ENCODE measurements at regions not wholly inside any gene's neighbourhood (a gene's known extent, or its start where the extent isn't known, plus 50 kb on each side); places are given as distances from the start of the nearest gene placed in this dataset.

- Histone ChIP-seq H3K27me3 (ENCODE audit: insufficient read depth, low read length, poor library complexity, severe bottlenecking) (no peaks in the 10 kb centered on the region), H3K4me3 (ENCODE audit: low read length, poor library complexity, severe bottlenecking) (no peak overlapping the region), H3K9ac (ENCODE audit: low read depth, low read length, poor library complexity, severe bottlenecking) (no peak overlapping the region), H3K4me2 (ENCODE audit: low read depth, low read length, poor library complexity, severe bottlenecking) (no peak overlapping the region), H3K4me1 (ENCODE audit: insufficient read depth, low read length, poor library complexity, severe bottlenecking) (peaks cover 26% of the 10 kb centered on the region), H3K9me2 (replicated peaks; ENCODE audit: low read depth, low read length) (no peaks in the 10 kb centered on the region), H3K79me2 (ENCODE audit: insufficient read depth, low read length) (no peaks in the 10 kb centered on the region), H3F3A (ENCODE audit: low read depth) (no peaks in the 10 kb centered on the region), H3K9me3 (ENCODE audit: insufficient read depth, low read depth, low read length) (no peaks in the 10 kb centered on the region), H2AFZ (ENCODE audit: low read length) (no peak overlapping the region), H3K36me3 (ENCODE audit: insufficient read depth, low read length) (no peaks in the 10 kb centered on the region), H4K20me1 (ENCODE audit: insufficient read depth, low read length, poor library complexity, severe bottlenecking) (no peaks in the 10 kb centered on the region)
- TF ChIP-seq EZH2phosphoT487 (IDR thresholded peaks at IDR 0.05; ENCODE audit: borderline replicate concordance) (no peak), CTCF (conservative IDR thresholded peaks at IDR 0.05; ENCODE audit: low read length) (no peak)
Observed at GRCh38 chr18:73884868-73885267, 262.8 kb downstream of the FBXO15 start.

GRCh38 chr18:73881396-73881917 lies 266.2 kb downstream of the FBXO15 start:
- Histone ChIP-seq H3K27me3 (ENCODE audit: insufficient read depth, low read length, poor library complexity, severe bottlenecking) (no peaks in the 10 kb centered on the region), H3K9me3 (ENCODE audit: insufficient read depth, low read depth, low read length) (no peaks in the 10 kb centered on the region), H3K4me3 (ENCODE audit: low read length, poor library complexity, severe bottlenecking) (no peak overlapping the region), H3K9me2 (replicated peaks; ENCODE audit: low read depth, low read length) (no peaks in the 10 kb centered on the region), H3K79me2 (ENCODE audit: insufficient read depth, low read length) (no peaks in the 10 kb centered on the region), H3F3A (ENCODE audit: low read depth) (no peaks in the 10 kb centered on the region), H3K36me3 (ENCODE audit: insufficient read depth, low read length) (no peaks in the 10 kb centered on the region), H3K9ac (ENCODE audit: low read depth, low read length, poor library complexity, severe bottlenecking) (no peak overlapping the region), H2AFZ (ENCODE audit: low read length) (peak overlapping the region; percentile 77), H4K20me1 (ENCODE audit: insufficient read depth, low read length, poor library complexity, severe bottlenecking) (no peaks in the 10 kb centered on the region), H3K4me1 (ENCODE audit: insufficient read depth, low read length, poor library complexity, severe bottlenecking) (peaks cover 36% of the 10 kb centered on the region), H3K4me2 (ENCODE audit: low read depth, low read length, poor library complexity, severe bottlenecking) (peak overlapping the region; percentile 31)
- TF ChIP-seq EZH2phosphoT487 (IDR thresholded peaks at IDR 0.05; ENCODE audit: borderline replicate concordance) (no peak), CTCF (conservative IDR thresholded peaks at IDR 0.05; ENCODE audit: low read length) (no peak)

- peak overlapping the region; percentile 31 for H3K4me2 ChIP-seq (ENCODE audit: low read depth, low read length, poor library complexity, severe bottlenecking)
- peak overlapping the region; percentile 77 for H2AFZ ChIP-seq (ENCODE audit: low read length)
- H3K36me3 ChIP-seq (ENCODE audit: insufficient read depth, low read length), result no peaks in the 10 kb centered on the region
- no peaks in the 10 kb centered on the region for H3K9me2 ChIP-seq (replicated peaks; ENCODE audit: low read depth, low read length)
- no peaks in the 10 kb centered on the region for H3K27me3 ChIP-seq (ENCODE audit: insufficient read depth, low read length, poor library complexity, severe bottlenecking)
- no peak overlapping the region for H3K9ac ChIP-seq (ENCODE audit: low read depth, low read length, poor library complexity, severe bottlenecking)
- H3K9me3 ChIP-seq (ENCODE audit: insufficient read depth, low read depth, low read length), result no peaks in the 10 kb centered on the region
- H3K4me3 ChIP-seq (ENCODE audit: low read length, poor library complexity, severe bottlenecking), result peak overlapping the region; percentile 14
- no peaks in the 10 kb centered on the region for H3K79me2 ChIP-seq (ENCODE audit: insufficient read depth, low read length)
- H3K4me1 ChIP-seq (ENCODE audit: insufficient read depth, low read length, poor library complexity, severe bottlenecking), result peaks cover 36% of the 10 kb centered on the region
- H3F3A ChIP-seq (ENCODE audit: low read depth), result no peaks in the 10 kb centered on the region
- no peaks in the 10 kb centered on the region for H4K20me1 ChIP-seq (ENCODE audit: insufficient read depth, low read length, poor library complexity, severe bottlenecking)
- TF ChIP-seq EZH2phosphoT487 (IDR thresholded peaks at IDR 0.05; ENCODE audit: borderline replicate concordance) (no peak), CTCF (conservative IDR thresholded peaks at IDR 0.05; ENCODE audit: low read length) (no peak)
Observed at GRCh38 chr18:73880387-73880786, 267.2 kb downstream of the FBXO15 start.

Measured in Loucy (cell line).